ENCODE measurements at regions not wholly inside any gene's neighbourhood (a gene's known extent, or its start where the extent isn't known, plus 50 kb on each side); places are given as distances from the start of the nearest gene placed in this dataset.

GRCh38 chr5:88524941-88525340, 256.3 kb upstream of the TMEM161B start:
- Mint-ChIP-seq H3K4me1 (no peaks in the 10 kb centered on the region), H3K9me3 (no peaks in the 10 kb centered on the region), H3K36me3 (ENCODE audit: insufficient read depth in 1 of 3, low read depth in 3 of 3) (no peaks in the 10 kb centered on the region), H3K27ac (no peak overlapping the region), H3K4me3 (no peak overlapping the region), H3K27me3 (ENCODE audit: low read depth) (no peaks in the 10 kb centered on the region)
- H3K4ac ChIP-seq (ENCODE audit: low read depth, low read length), result no peak overlapping the region
- no peak overlapping the region for H4K91ac ChIP-seq (ENCODE audit: insufficient read length, low read depth, low read length)
- no peak overlapping the region for H3K56ac ChIP-seq (ENCODE audit: insufficient read length, low read depth, low read length)
- H4K8ac ChIP-seq (replicated peaks; ENCODE audit: insufficient read length, low read depth, low read length), result no peak overlapping the region
- H3K9ac ChIP-seq (ENCODE audit: extremely low read depth, insufficient read length, low read length), result no peak overlapping the region
- no peak overlapping the region for H3K23ac ChIP-seq (ENCODE audit: insufficient read length, low read depth, low read length)
- H2BK120ac ChIP-seq (ENCODE audit: low read depth, low read length, poor library complexity, severe bottlenecking), result no peak overlapping the region
- no peak overlapping the region for H2BK12ac ChIP-seq (ENCODE audit: insufficient read length, low read depth, low read length)
- no CpG with 5 or more reads among the region's 3 CpGs for WGBS (ENCODE audit: extremely low coverage, insufficient read length, low lambda C conversion rate)
- H3K4me2 ChIP-seq (ENCODE audit: insufficient read depth, insufficient read length, low read length), result no peak overlapping the region
- no peaks in the 10 kb centered on the region for H3K27me3 ChIP-seq (ENCODE audit: insufficient read depth, low read length)
- no peak for DNase-seq
- H3T11ph ChIP-seq (ENCODE audit: low read length), result no peak overlapping the region
- H3K23me2 ChIP-seq (ENCODE audit: insufficient read length, low read depth, low read length, poor library complexity, severe bottlenecking), result no peaks in the 10 kb centered on the region
- no peak overlapping the region for H2AFZ ChIP-seq (ENCODE audit: low read length)
- H2BK5ac ChIP-seq (ENCODE audit: insufficient read length, low read length), result no peak overlapping the region
- no peak overlapping the region for H4K5ac ChIP-seq (ENCODE audit: insufficient read length, low read depth, low read length)
- H3K14ac ChIP-seq (ENCODE audit: insufficient read depth, low read length), result no peak overlapping the region
- H2AK5ac ChIP-seq (ENCODE audit: insufficient read length, low read length), result no peak overlapping the region
- H3K79me2 ChIP-seq (ENCODE audit: insufficient read depth, low read length), result no peaks in the 10 kb centered on the region
- no peaks in the 10 kb centered on the region for H3K4me1 ChIP-seq (ENCODE audit: insufficient read depth, low read length)
- H2BK15ac ChIP-seq (ENCODE audit: low read depth, low read length), result no peak overlapping the region
- no peaks in the 10 kb centered on the region for H4K20me1 ChIP-seq (ENCODE audit: control insufficient read depth, insufficient read depth, insufficient read length)
- no peak overlapping the region for H3K18ac ChIP-seq (ENCODE audit: insufficient read length, low read depth, low read length)
- H3K9me3 ChIP-seq (ENCODE audit: control insufficient read depth, low read depth, low read length), result no peaks in the 10 kb centered on the region
- H2BK20ac ChIP-seq (ENCODE audit: low read depth, low read length, poor library complexity, severe bottlenecking), result no peak overlapping the region
- no peaks in the 10 kb centered on the region for H3K79me1 ChIP-seq (ENCODE audit: insufficient read depth, low read depth, low read length, poor library complexity, severe bottlenecking)
- no peak for TF ChIP-seq CTCF (conservative IDR thresholded peaks at IDR 0.05)
- no peak overlapping the region for H3K27ac ChIP-seq (ENCODE audit: insufficient read length, low read depth, low read length)
